Sigmoid colon (tissue), 6 donors: ENCODE measurements at regions not wholly inside any gene's neighbourhood (a gene's known extent, or its start where the extent isn't known, plus 50 kb on each side); places are given as distances from the start of the nearest gene placed in this dataset.
"Not testable (repeated sequence)": the region's sequence is repeated elsewhere in the genome, so short reads cannot be mapped to it uniquely, and the experiment has no call there.

Experiments used
- DNase-seq: peaks from one replicate; pipeline ENCODE4 v3.0.0-alpha.2; 2019
- H3K27ac ChIP-seq, 4 donors: fragments of 200-600 bp; sonication (generic); one replicate each; pipeline ENCODE4 v1.5.1; 2016 to 2019; ENCODE audit warnings: mild to moderate bottlenecking in 1 of 4
- H3K27me3 ChIP-seq, 3 donors: fragments of 200-600 bp; sonication (generic); one replicate each; pipeline ENCODE4 v1.5.1; 2019; ENCODE audit warnings: mild to moderate bottlenecking in 1 of 3
- H3K36me3 ChIP-seq, 4 donors: fragments of 200-600 bp; sonication (generic); one replicate each; pipeline ENCODE4 v1.5.1; 2016 to 2019
- H3K4me1 ChIP-seq, 4 donors: fragments of 200-600 bp; sonication (generic); one replicate each; pipeline ENCODE4 v1.5.1; 2017 to 2019
- H3K4me3 ChIP-seq, 4 donors: fragments of 200-600 bp; sonication (generic); one replicate each; pipeline ENCODE4 v1.5.1; 2017 to 2019; ENCODE audit warnings: mild to moderate bottlenecking in 2 of 4, moderate library complexity in 1 of 4
- H3K9me3 ChIP-seq, 4 donors: fragments of 200-600 bp in 3 of 4; sonication (generic) in 3 of 4; one replicate each; pipeline versions ENCODE4 v1.5.1 to v1.6.1; 2013 to 2019
- CTCF ChIP-seq, 4 experiments: fragments of 450-650 bp in 3 of 4; fragments of 200-600 bp in 1 of 4; IDR thresholded peaks; one replicate each; pipeline ENCODE4 v1.5.1; 2016 to 2019; ENCODE audit warnings: antibody characterized with exemption in 4 of 4, mild to moderate bottlenecking in 3 of 4, moderate library complexity in 2 of 4
- EP300 ChIP-seq, 4 donors: sonication (generic); formaldehyde crosslinking; IDR thresholded peaks; one replicate each; pipeline ENCODE4 v1.6.1; 2017; ENCODE audit warnings: antibody characterized with exemption in 4 of 4
- POLR2A ChIP-seq, 2 donors: fragments of 450-650 bp; IDR thresholded peaks; one replicate each; pipeline ENCODE4 v1.6.1; 2016; ENCODE audit warnings: antibody characterized with exemption in 2 of 2, mild to moderate bottlenecking in 2 of 2, moderate library complexity in 2 of 2
- POLR2AphosphoS5 ChIP-seq, 4 donors: sonication (generic); formaldehyde crosslinking; IDR thresholded peaks; one replicate each; pipeline ENCODE4 v1.6.1; 2017; ENCODE audit warnings: antibody characterized with exemption in 4 of 4
- WGBS, 2 donors: extraction: QIAGEN DNeasy Blood & Tissue Kit; methylation state at CpG; one replicate each; pipeline ENCODE4 v1.1.7; 2013; 5-methylcytosine and 5-hydroxymethylcytosine counted together
- intact Hi-C: fragments of 100-400 bp; cut with DNase I; formaldehyde crosslinking; loops from one replicate; pipeline ENCODE4 v1.15.1; 2023
- donor health status: healthy with polysubstance abuse.
- donor health status: healthy.

- WGBS, 2 donors: 70 to 82% methylated on average over 3 of the region's 3 CpGs
- Histone ChIP-seq H3K27me3 (no peaks in the 10 kb centered on the region), H3K4me3 (no peak overlapping the region), H3K9me3 (peaks cover 0 to 3% (median under 1%) of the 10 kb centered on the region in 4 donors), H3K27ac (no peak overlapping the region), H3K4me1 (peaks cover 0 to 9% (median 8%) of the 10 kb centered on the region in 4 donors), H3K36me3 (no peaks in the 10 kb centered on the region)
- TF ChIP-seq POLR2A (IDR thresholded peaks at IDR 0.05) (no peak), POLR2AphosphoS5 (IDR thresholded peaks at IDR 0.05) (no peak), EP300 (IDR thresholded peaks at IDR 0.05) (no peak)
- intact Hi-C loops: no loop called here
- DNase-seq: no peak
Observed at GRCh38 chr1:196114193-196114592, 494.0 kb downstream of the KCNT2 start.

- 72 to 85% methylated on average over 5 of the region's 5 CpGs for WGBS, 2 donors
- DNase-seq: not testable (repeated sequence)
Observed at GRCh38 chr1:196108990-196109389, 499.2 kb downstream of the KCNT2 start.

GRCh38 chr1:196105901-196106300 is 502.3 kb downstream of the KCNT2 start:
- 82 to 84% methylated on average over 3 of the region's 3 CpGs for WGBS, 2 donors
- no peak for DNase-seq
- peaks cover 0 to 6% (median 1%) of the 10 kb centered on the region in 4 donors for H3K9me3 ChIP-seq
- H3K4me1 ChIP-seq: no peaks in the 10 kb centered on the region
- TF ChIP-seq EP300 (IDR thresholded peaks at IDR 0.05) (no peak), CTCF (IDR thresholded peaks at IDR 0.05) (no peak), POLR2AphosphoS5 (IDR thresholded peaks at IDR 0.05) (no peak), POLR2A (IDR thresholded peaks at IDR 0.05) (no peak)
- no peaks in the 10 kb centered on the region for H3K27me3 ChIP-seq
- H3K36me3 ChIP-seq: no peaks in the 10 kb centered on the region
- H3K4me3 ChIP-seq: no peak overlapping the region
- no peak overlapping the region for H3K27ac ChIP-seq
- intact Hi-C loops: no loop called here

More at GRCh38 chr1:196108990-196109389, 499.2 kb downstream of the KCNT2 start:
- H3K27ac ChIP-seq, H3K4me3 ChIP-seq, intact Hi-C loops, H3K36me3 ChIP-seq, H3K4me1 ChIP-seq, H3K27me3 ChIP-seq, H3K9me3 ChIP-seq: not testable (repeated sequence)

- H3K4me3 ChIP-seq: no peak overlapping the region
- H3K27me3 ChIP-seq: no peaks in the 10 kb centered on the region
- H3K36me3 ChIP-seq: no peaks in the 10 kb centered on the region
- no peaks in the 10 kb centered on the region for H3K4me1 ChIP-seq
- H3K27ac ChIP-seq: no peak overlapping the region
- DNase-seq: no peak
- 69 to 78% methylated on average over 1 of the region's 1 CpG for WGBS, 2 donors
- intact Hi-C loops: no loop called here
- TF ChIP-seq POLR2A (IDR thresholded peaks at IDR 0.05) (no peak), POLR2AphosphoS5 (IDR thresholded peaks at IDR 0.05) (no peak), EP300 (IDR thresholded peaks at IDR 0.05) (no peak), CTCF (IDR thresholded peaks at IDR 0.05) (no peak)
- H3K9me3 ChIP-seq: peaks cover 0 to 5% (median 0%) of the 10 kb centered on the region in 4 donors
Observed at GRCh38 chr1:196102826-196103225, 505.4 kb downstream of the KCNT2 start.

GRCh38 chr1:196098000-196098399 is 510.2 kb downstream of the KCNT2 start:
- intact Hi-C loops: no loop called here
- Histone ChIP-seq H3K27me3 (no peaks in the 10 kb centered on the region), H3K4me3 (no peak overlapping the region), H3K36me3 (no peaks in the 10 kb centered on the region), H3K27ac (no peak overlapping the region), H3K9me3 (peaks cover 0 to 5% (median 0%) of the 10 kb centered on the region in 4 donors), H3K4me1 (no peaks in the 10 kb centered on the region)
- DNase-seq: no peak
- TF ChIP-seq CTCF (IDR thresholded peaks at IDR 0.05): no peak
- no peak for TF ChIP-seq POLR2AphosphoS5 (IDR thresholded peaks at IDR 0.05)
- TF ChIP-seq EP300 (IDR thresholded peaks at IDR 0.05): no peak
- no peak for TF ChIP-seq POLR2A (IDR thresholded peaks at IDR 0.05)

GRCh38 chr1:196094821-196095220 is 513.4 kb downstream of the KCNT2 start:
- Histone ChIP-seq H3K36me3 (no peaks in the 10 kb centered on the region), H3K27me3 (no peaks in the 10 kb centered on the region), H3K4me3 (no peak overlapping the region), H3K4me1 (no peaks in the 10 kb centered on the region), H3K27ac (no peak overlapping the region), H3K9me3 (no peaks in the 10 kb centered on the region)
- DNase-seq: no peak
- intact Hi-C loops: no loop called here
- WGBS, 2 donors: 21 to 67% methylated on average over 1 of the region's 1 CpG
- TF ChIP-seq CTCF (IDR thresholded peaks at IDR 0.05): no peak
- no peak for TF ChIP-seq POLR2A (IDR thresholded peaks at IDR 0.05)
- TF ChIP-seq POLR2AphosphoS5 (IDR thresholded peaks at IDR 0.05): no peak
- TF ChIP-seq EP300 (IDR thresholded peaks at IDR 0.05): no peak
